WTC11 (cell line): ENCODE measurements at regions not wholly inside any gene's neighbourhood (a gene's known extent, or its start where the extent isn't known, plus 50 kb on each side); places are given as distances from the start of the nearest gene placed in this dataset.

Source experiments
- CTCF ChIP-seq: fragments of 200-600 bp; IDR thresholded peaks from 2 replicates; pipeline ENCODE4 v1.8.0; 2022; ENCODE audit warnings: antibody characterized with exemption
- HMGXB4 ChIP-seq: sonication (generic); formaldehyde crosslinking; IDR thresholded peaks from 2 replicates; pipeline ENCODE4 v1.8.1; 2023; ENCODE audit warnings: mild to moderate bottlenecking, moderate library complexity, missing genetic modification reagents

DNA sequence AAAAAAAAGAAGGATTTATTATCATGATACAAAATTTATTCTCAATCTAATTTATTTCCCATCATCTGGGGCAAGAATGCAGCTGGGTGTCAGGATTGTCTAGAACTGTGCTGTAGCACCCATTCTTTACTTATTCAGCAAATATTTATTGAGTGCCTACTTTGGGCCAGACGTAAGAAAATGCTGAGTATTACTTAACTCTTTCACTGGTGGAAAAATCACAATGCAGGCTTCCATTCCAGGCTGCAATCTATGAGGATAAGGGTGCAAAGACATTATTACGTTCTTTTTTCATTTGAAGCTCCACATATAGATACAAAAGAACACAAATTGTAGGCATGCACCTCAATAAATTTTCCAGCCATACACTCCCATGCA lies 86.0 kb upstream of the CDKN3 start:
- TF ChIP-seq CTCF (no peak), HMGXB4 (no peak)
